ENCODE measurements at regions not wholly inside any gene's neighbourhood (a gene's known extent, or its start where the extent isn't known, plus 50 kb on each side); places are given as distances from the start of the nearest gene placed in this dataset.
"Not testable (repeated sequence)": the region's sequence is repeated elsewhere in the genome, so short reads cannot be mapped to it uniquely, and the experiment has no call there.

GRCh38 chr12:97616946-97617345 is 154.3 kb downstream of the RMST start:
- DNase-seq, result no peak

- no peak for DNase-seq
Measured at GRCh38 chr12:97628962-97629361, 166.4 kb downstream of the RMST start.

- DNase-seq, result no peak
Measured at GRCh38 chr12:97629382-97629781, 166.8 kb downstream of the RMST start.

- no peak for DNase-seq
Measured at GRCh38 chr12:97630356-97630755, 167.8 kb downstream of the RMST start.

- DNase-seq, result no peak
Measured at GRCh38 chr12:97630875-97631274, 168.3 kb downstream of the RMST start.

GRCh38 chr12:97637770-97638169 is 175.2 kb downstream of the RMST start:
- DNase-seq, result no peak

GRCh38 chr12:97638739-97639138 is 176.1 kb downstream of the RMST start:
- no peak for DNase-seq

GRCh38 chr12:97639702-97640101 is 177.1 kb downstream of the RMST start:
- DNase-seq, result no peak

- DNase-seq, result no peak
Measured at GRCh38 chr12:97640826-97641225, 178.2 kb downstream of the RMST start.

GRCh38 chr12:97642911-97643310 is 180.3 kb downstream of the RMST start:
- no peak for DNase-seq

- DNase-seq, result no peak
Measured at GRCh38 chr12:97643924-97644323, 181.3 kb downstream of the RMST start.

GRCh38 chr12:97645726-97646125 is 183.1 kb downstream of the RMST start:
- DNase-seq, result no peak

GRCh38 chr12:97647142-97647541 is 184.5 kb downstream of the RMST start:
- DNase-seq, result no peak

- no peak for DNase-seq
Measured at GRCh38 chr12:97650242-97650641, 187.6 kb downstream of the RMST start.

GRCh38 chr12:97656548-97656947 is 193.9 kb downstream of the RMST start:
- not testable (repeated sequence) for DNase-seq

GRCh38 chr12:97659117-97659880 is 196.7 kb downstream of the RMST start:
- DNase-seq, result no peak

GRCh38 chr12:97666263-97666662 is 203.7 kb downstream of the RMST start:
- DNase-seq, result no peak

GRCh38 chr12:97672870-97673269 is 210.3 kb downstream of the RMST start:
- no peak for DNase-seq

GRCh38 chr12:97680751-97681150 is 218.1 kb downstream of the RMST start:
- no peak for DNase-seq

GRCh38 chr12:97681612-97682504 is 219.3 kb downstream of the RMST start:
- DNase-seq, result no peak

GRCh38 chr12:97685360-97685759 is 222.8 kb downstream of the RMST start:
- no peak for DNase-seq

- DNase-seq, result no peak
Measured at GRCh38 chr12:97701901-97702300, 239.3 kb downstream of the RMST start.

- no peak for DNase-seq
Measured at GRCh38 chr12:97711392-97711791, 248.8 kb downstream of the RMST start.

GRCh38 chr12:97713270-97713669 is 250.7 kb downstream of the RMST start:
- DNase-seq, result no peak

Data from GF-D8 (cell line).